ENCODE measurements at regions not wholly inside any gene's neighbourhood (a gene's known extent, or its start where the extent isn't known, plus 50 kb on each side); places are given as distances from the start of the nearest gene placed in this dataset.
A peak's percentile ranks its signal among the peaks of the same experiment; 100 is the strongest.
"Not testable (repeated sequence)": the region's sequence is repeated elsewhere in the genome, so short reads cannot be mapped to it uniquely, and the experiment has no call there.

DNA sequence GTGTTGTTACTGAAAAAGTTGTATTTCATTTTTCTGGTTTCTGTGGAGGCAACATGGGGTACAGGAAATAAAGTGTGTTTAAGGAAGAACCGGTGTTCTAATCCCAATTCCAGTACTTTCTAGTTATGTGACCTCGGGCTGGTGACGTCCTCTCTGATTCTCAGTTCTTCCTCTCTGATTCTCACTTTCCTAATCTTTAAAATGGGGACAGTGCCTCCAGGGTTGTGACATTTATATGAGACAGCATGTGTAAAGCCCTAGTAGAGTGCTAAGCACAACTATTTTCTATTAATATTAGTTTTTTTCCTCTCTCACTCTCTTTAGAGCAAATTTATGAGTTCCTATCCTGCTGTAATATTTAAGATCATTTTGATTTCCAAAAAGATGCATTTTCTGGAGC, 50.9 kb upstream of the PTPDC1 start:
- DNase-seq: no peak

DNA sequence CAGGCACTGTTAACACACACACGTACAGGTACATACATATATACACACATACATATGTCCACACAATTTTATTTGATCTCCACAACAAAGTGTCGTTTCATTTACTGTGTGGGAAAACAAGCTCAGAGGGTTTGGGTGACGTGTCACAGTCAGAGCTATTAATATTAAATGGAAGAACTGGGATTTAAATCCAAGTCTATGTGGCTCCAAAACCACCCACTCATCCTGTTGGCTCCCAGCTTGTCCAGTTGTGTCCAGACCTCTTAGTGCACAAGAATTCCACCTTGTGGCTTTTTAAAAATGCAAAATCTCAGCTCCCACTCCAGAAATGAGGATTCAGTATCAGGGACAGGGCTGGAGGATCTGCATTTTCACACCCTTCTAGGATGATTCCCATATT, 52.3 kb upstream of the PTPDC1 start:
- no peak for DNase-seq

DNA sequence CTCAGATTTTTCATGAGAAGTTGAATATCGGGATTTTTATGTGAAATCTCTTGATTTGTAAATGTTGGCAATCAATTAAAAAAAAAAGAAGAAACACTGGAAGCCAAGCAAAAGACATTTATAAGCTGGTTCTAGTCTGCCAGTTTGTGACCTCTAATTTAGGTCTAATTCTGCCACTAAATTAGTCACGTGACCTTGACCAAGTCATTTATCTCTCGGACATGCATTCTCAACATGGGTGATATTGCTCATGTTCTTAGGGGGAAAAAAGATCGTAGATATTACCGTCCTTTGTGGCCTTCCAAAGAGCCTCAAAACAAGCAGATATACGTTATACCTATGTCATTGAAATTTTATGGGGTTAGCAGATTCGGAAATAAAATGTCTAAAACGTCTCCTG, 52.9 kb upstream of the PTPDC1 start:
- DNase-seq: no peak

DNA sequence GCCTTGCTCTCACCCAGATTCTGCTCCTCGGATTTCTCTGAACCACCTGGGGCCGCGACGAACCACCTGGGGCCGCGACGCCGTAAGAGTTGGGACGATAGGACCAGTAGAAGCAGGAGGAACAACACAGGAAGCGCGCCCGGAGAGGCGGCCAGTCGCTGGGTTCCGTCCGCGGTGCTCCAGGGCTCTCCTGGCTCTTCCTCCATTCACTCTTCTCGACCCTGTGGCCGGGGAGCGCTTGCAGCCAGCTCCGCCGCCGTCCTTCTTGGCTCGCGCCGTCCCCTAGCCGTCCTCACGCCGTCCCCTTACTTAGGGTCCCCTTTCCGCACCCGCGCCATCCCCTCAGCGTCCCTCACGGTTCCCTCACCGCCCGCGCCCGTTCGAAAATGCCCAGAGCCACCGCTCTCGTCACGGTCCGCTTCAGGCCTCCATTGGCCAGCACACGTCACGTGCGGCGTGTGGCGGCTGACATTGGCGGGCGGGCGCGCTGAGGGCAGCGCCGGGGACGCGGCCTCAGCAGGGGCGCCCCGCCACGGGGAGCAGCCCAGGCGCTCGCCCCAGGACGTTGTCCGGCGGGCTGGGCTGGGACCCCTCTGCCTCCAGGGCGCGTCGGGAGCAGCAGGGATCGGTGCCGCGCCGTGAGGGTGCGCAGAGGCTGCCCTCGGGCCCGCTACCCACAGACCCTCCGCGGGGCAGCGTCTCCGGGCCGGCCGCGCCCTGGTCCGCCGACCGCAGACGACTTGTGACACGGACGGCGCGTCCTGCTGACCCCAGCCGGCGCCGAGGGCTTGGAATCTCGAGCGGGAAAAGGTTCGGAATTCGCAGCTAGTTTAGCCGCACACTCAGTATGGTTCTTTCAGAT, 53.7 kb upstream of the PTPDC1 start:
- DNase-seq: peak; percentile 92

DNA sequence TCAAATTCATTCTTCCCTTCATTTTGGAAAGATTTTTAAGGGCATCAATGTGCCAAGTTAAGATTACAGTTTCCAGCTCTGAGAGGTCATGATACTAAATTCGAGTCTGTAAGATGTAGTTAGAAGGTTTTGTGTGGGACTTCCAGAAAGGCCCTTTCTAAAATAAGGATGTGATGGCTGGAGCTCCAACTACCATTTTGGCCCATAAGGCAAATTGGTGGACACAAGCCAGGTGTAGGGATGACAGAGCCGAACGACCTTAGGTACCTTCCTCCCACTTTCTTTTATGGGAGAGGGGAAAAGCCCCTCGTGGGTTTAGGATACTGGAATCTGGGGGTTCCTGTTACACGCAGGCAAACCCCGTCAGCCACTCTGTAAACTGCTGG, 54.3 kb upstream of the PTPDC1 start:
- DNase-seq: no peak

DNA sequence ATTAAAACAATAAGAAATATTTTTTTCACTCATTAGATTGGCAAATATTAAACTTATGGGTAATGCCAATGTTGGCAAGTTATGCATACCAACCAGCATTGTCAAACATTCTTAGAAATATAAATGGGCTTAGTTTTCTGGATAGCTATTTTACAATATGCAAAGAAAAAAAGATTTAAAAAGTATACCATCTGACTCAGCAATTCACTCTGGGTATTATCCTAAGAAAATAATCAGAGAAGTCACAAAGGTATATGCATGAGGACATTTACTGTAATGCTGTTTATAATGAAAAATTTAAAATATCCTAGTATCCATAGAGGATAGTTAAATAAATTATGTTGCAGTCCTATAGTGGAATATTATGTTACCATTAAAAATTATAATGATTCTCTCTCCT, 57.4 kb upstream of the PTPDC1 start:
- no peak for DNase-seq

DNA sequence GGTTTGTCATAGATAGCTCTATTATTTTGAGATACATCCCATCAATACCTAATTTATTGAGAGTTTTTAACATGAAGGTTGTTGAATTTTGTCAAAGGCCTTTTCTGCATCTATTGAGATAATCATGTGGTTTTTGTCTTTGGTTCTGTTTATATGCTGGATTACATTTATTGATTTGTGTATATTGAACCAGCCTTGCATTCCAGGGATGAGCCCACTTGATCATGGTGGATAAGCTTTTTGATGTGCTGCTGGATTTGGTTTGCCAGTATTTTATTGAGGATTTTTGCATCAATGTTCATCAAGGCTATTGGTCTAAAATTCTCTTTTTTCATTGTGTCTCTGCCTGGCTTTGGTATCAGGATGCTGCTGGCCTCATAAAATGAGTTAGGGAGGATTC, 61.8 kb upstream of the PTPDC1 start:
- not testable (repeated sequence) for DNase-seq

DNA sequence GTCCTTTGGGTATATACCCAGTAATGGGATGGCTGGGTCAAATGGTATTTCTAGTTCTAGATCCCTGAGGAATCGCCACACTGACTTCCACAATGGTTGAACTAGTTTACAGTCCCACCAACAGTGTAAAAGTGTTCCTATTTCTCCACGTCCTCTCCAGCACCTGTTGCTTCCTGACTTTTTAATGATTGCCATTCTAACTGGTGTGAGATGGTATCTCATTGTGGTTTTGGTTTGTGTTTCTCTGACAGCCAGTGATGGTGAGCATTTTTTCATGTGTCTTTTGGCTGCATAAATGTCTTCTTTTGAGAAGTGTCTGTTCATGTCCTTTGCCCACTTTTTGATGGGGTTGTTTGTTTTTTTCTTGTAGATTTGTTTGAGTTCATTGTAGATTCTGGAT, 63.4 kb upstream of the PTPDC1 start:
- DNase-seq: not testable (repeated sequence)

DNA sequence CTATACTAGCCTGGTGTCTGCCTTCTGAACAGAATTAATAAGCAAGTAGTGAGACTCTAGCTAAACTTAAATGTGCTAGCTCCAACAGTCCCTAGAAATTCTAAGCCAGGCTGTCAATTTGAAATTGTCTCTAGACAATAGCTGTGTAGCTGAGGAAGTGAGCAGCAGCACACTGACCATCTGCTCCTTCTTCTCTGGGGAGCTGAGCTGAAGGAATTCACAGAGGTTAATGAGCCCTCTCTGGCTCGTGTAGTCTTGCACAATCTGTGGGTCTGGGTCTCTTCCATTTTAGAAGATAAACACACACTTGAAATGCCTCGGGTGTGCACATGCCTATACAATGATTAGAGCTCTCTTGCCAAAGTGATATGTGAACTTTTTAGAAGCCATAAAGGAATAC, 63.5 kb upstream of the BARX1 start:
- no peak for DNase-seq

DNA sequence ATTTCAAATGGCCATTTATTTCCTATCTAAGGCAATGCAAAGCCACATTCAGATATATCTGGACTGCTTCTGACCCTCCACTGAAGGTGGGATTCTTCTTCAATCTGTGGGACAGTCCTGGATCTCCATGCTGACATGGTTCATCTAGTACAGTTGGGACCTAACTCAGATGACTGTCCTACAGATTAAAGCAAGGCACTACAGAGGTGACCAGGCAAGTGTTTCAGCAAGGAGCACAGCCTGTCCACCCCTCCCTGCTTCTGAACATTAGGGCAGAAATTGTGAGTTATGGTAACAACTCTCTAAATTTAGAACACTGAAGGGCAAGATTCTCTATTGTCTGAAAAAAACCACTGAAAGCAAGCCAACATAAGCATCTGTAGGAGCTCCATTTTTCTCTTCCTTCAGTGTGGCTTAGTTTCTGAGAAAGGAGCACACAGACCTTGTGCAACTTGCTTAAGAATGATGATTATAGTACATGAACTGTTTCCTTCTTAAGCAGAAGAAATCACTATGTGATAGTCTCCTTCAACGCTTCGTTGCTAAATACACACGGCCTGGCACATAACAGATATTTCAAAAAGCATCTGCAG, 62.9 kb upstream of the BARX1 start:
- DNase-seq: no peak

DNA sequence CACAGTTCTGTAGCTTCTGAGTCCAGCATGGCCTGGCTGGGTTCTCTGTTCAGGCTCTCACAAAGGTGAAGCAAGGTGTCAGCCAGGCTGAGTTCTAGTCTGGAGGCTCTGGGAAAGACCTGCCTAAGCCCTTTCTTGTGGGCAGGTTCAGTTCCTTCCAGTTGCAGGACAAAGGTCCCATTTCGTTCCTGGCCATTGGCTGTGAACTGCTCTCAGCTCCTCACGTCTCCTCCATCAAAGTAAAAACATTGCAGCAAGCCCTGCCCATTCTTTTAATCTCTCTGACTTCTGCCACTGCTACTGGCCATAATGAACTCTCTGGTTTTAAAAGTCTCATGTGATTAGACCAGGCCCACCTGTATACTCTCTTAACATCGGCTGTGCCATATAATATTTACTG, 61.6 kb upstream of the BARX1 start:
- DNase-seq: no peak

DNA sequence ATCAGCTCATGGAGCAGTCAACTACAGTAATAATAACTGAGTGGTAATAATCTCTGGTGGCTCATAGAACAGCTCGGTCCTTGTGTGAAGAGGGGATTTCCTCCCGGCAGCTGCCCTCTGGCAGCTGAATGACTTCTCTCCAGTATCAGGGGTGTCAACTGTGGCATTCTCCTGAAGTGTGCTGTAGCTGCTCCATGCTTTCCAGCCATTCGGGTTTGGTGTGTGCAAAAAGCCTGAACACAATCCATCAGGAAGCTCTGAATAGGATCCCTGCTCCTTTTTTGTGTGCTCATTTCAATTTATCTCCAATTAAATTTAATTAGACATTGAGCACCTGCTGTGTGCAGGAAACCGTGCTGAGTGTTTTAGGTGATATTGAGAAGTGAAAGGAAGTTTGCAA, 59.8 kb upstream of the BARX1 start:
- no peak for DNase-seq

DNA sequence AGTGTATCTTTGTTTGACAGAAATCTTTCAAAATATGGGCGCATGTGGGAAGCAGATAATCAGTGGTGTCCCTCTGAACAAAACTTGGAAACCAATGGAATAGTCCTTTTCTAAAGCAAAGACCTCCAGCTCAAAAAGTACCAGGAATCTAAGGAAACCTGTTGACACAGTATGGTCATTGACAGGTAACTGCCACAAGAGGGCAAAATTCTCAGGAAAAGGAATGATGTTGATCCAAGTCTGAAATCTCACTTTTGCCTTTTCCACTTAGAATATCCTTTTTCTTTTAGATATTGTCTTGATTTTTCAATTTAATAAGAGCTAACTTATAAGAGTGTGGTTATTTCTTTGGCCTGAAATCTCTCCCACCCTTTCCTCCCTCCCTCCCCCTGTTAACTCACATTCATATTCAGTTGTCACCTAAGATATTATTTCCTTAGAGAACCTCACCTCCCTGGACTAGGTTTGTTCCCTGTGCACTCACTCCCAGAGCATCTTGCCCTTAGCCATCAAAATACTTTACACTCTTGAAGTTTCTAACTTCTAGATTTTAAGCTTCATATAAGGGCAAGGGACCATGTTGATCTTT, 59.0 kb upstream of the BARX1 start:
- DNase-seq: peak; percentile 16

DNA sequence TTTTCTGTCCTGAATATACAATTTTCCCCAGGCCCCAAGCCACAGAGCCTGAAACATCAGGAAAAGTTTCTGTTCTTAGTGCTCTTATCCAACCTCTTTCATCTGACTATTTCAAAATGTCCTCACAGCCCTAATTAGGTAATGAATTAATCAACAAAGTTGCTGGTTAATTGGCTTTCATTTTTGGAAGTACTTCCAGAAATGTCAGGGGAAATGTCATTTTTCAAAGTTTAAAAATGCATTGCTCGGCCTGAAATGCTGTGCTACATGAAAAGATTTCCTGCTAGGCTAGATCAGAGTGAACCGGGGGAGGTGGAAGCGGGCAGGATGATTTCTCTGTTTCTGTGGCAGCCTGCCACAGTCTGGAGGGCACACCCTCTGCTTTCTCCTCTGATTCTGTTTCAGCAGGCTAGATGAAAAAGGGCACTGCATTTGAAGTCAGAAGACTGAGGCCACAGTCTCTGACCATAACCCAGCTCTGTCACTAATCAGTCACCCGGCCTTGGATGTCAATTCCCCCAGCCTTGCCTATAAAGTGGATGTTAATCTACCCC, 55.9 kb upstream of the BARX1 start:
- DNase-seq: peak; percentile 33

DNA sequence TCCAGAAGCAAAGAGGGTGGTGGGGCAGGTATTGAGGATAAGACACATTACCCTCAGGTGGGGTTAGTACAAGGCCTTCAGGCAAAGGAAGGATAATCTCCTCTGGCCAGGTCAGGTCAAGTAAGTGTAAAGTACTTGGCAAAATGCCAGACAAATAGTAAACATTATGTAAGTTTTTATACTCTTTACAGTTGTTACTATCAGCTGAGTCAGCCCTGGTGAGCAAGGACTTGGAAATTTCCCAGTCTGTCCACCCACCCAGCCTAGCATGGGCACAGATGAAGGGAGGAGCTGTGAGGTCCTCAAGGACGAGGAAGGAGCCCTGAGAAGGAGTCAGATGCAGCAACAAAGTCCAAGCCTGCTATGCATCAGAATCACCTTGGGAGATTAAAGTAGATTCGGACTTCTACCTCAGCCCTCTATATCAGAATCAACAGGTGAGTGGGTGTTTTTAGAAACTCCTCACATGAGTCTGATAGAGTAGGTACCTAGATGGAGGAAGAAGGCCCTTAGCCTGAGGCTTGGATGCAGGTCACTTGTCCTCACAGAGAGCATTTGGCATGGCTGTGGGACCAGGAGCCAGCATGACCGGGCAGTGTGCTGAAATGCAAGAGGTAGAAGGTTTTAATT, 50.2 kb upstream of the BARX1 start:
- DNase-seq: no peak
